Psoas muscle (tissue), 7 donors: ENCODE measurements at regions not wholly inside any gene's neighbourhood (a gene's known extent, or its start where the extent isn't known, plus 50 kb on each side); places are given as distances from the start of the nearest gene placed in this dataset.

ENCODE experiments used
- ATAC-seq, 4 donors: fragments of 200-7000 bp; cut with Tn5 transposase; one replicate each; pipeline ENCODE4 v1.9.1; 2020; ENCODE audit warnings: moderate library complexity in 3 of 4, mild to moderate bottlenecking in 2 of 4
- DNase-seq, 2 donors: peaks; one replicate each; pipeline ENCODE4 v3.0.0-alpha.2; 2020
- H3K27ac ChIP-seq: fragments of 200-600 bp; one replicate; pipeline ENCODE4 v1.8.0; 2022
- H3K27me3 ChIP-seq, 3 donors: fragments of 200-600 bp in 1 of 3; one replicate each; pipeline versions ENCODE4 v1.6.1 to v1.8.0; 2013 to 2022; ENCODE audit warnings: low read length in 2 of 3, mild to moderate bottlenecking in 2 of 3, moderate library complexity in 1 of 3; ENCODE audit not compliant: insufficient read depth in 3 of 3
- H3K36me3 ChIP-seq, 2 donors: fragments of 200-600 bp in 1 of 2; one replicate each; pipeline versions ENCODE4 v1.6.1 to v1.8.0; 2013 to 2022; ENCODE audit warnings: low read depth in 1 of 2, mild to moderate bottlenecking in 1 of 2, moderate library complexity in 1 of 2; ENCODE audit not compliant: insufficient read depth in 1 of 2
- H3K4me1 ChIP-seq: fragments of 200-600 bp; one replicate; pipeline ENCODE4 v1.8.0; 2022
- H3K4me3 ChIP-seq: fragments of 200-600 bp; one replicate; pipeline ENCODE4 v1.8.0; 2022; ENCODE audit warnings: mild to moderate bottlenecking
- H3K9me3 ChIP-seq: fragments of 200-600 bp; one replicate; pipeline ENCODE4 v1.8.0; 2022
- CTCF ChIP-seq: fragments of 200-600 bp; IDR thresholded peaks from one replicate; pipeline ENCODE4 v1.8.0; 2022; ENCODE audit warnings: antibody characterized with exemption
- WGBS, 3 donors: extraction: QIAGEN DNeasy Blood & Tissue Kit; methylation state at CpG; one replicate each; pipeline versions ENCODE4 v1.1.6 to v1.1.7; 2013; 5-methylcytosine and 5-hydroxymethylcytosine counted together
- intact Hi-C, 2 donors: fragments of 100-400 bp; cut with DNase I; formaldehyde crosslinking; loops; one replicate each; pipeline versions ENCODE4 v1.11.0 to v1.14.2; 2022
- donor health status: healthy with polysubstance abuse.
- donor health status: DM: no; HTN: no; CAD: no; lungs with moderate emphysema.
- donor health status: Bipolar disorder and iron deficiency.
- donor health status: healthy.
- donor health status: DM: yes; HTN: yes; CAD: no.
- donor health status: DM: no; HTN: no; CAD: no.
- donor health status: DM: yes; HTN: yes; CAD: no.

DNA sequence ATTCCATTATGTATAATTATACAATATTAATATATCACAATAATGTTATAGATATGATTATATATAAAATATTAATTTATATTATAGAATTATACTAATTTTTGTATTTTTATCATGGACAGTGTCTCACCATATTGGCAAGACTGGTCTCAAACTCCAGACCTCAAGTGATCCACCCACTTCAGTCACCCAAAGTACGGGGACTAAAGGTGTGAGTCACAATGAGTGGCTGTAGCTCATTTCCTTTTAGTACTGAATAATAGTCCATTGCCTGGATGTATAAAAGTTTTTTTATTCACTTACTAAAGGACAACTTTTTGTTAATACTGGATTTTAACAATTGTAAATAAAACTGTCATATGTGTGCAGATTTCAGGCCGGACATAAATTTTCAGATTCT is 417.6 kb upstream of the LINC00305 start:
- Histone ChIP-seq H3K36me3 (no peaks in the 10 kb centered on the region), H3K27me3 (no peaks in the 10 kb centered on the region), H3K4me3 (no peak overlapping the region), H3K4me1 (no peaks in the 10 kb centered on the region), H3K9me3 (no peaks in the 10 kb centered on the region), H3K27ac (no peak overlapping the region)
- TF ChIP-seq CTCF = no peak
- 85 to 88% (median 87%) methylated on average over 2 of the region's 2 CpGs for WGBS, 3 donors
- intact Hi-C loops = no loop called here
- no peak for DNase-seq
- no peak for ATAC-seq

- DNase-seq = no peak
- no peaks in the 10 kb centered on the region for H3K36me3 ChIP-seq
- no peak for ATAC-seq
- H3K27me3 ChIP-seq = no peaks in the 10 kb centered on the region
- H3K9me3 ChIP-seq = no peaks in the 10 kb centered on the region
- H3K4me1 ChIP-seq = no peaks in the 10 kb centered on the region
- intact Hi-C loops = no loop called here
- no peak overlapping the region for H3K27ac ChIP-seq
- H3K4me3 ChIP-seq = no peak overlapping the region
- no peak for TF ChIP-seq CTCF
These were observed 413.8 kb upstream of the LINC00305 start for GRCh38 chr18:64562651-64563050.

- intact Hi-C loops = no loop called here
- Histone ChIP-seq H3K4me3 (no peak overlapping the region), H3K27me3 (no peaks in the 10 kb centered on the region), H3K27ac (no peak overlapping the region), H3K4me1 (no peaks in the 10 kb centered on the region), H3K9me3 (no peaks in the 10 kb centered on the region), H3K36me3 (no peaks in the 10 kb centered on the region)
- no peak for TF ChIP-seq CTCF
- 74 to 95% (median 74%) methylated on average over 4 of the region's 4 CpGs for WGBS, 3 donors
- no peak for DNase-seq
- ATAC-seq = no peak
These were observed 397.6 kb upstream of the LINC00305 start for GRCh38 chr18:64546451-64546850.

DNA sequence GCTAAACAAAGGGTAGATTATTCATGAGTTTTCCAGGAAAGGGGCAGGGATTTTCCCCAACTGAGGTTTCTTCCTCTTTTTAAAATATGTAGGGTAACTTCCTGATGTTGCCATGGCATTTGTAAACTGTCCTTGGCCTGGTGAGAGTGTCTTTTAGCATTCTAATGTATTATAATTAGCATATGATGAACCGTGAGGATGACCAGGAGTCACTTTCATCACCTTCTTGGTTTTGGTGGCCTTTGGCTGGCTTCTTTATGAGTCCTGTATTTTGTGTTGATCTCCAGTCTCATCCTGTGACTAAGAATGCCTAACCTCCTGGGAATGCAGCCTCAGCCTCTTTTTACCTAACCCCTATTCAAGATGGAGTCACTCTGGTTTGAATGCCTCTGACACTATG is 391.0 kb upstream of the LINC00305 start:
- no peak overlapping the region for H3K27ac ChIP-seq
- DNase-seq = no peak
- no peak overlapping the region for H3K4me3 ChIP-seq
- intact Hi-C loops = no loop called here
- no peak for ATAC-seq
- 54 to 83% (median 69%) methylated on average over 1 of the region's 1 CpG for WGBS, 3 donors
- no peaks in the 10 kb centered on the region for H3K4me1 ChIP-seq
- no peaks in the 10 kb centered on the region for H3K36me3 ChIP-seq
- no peaks in the 10 kb centered on the region for H3K27me3 ChIP-seq
- TF ChIP-seq CTCF = no peak
- H3K9me3 ChIP-seq = no peaks in the 10 kb centered on the region

DNA sequence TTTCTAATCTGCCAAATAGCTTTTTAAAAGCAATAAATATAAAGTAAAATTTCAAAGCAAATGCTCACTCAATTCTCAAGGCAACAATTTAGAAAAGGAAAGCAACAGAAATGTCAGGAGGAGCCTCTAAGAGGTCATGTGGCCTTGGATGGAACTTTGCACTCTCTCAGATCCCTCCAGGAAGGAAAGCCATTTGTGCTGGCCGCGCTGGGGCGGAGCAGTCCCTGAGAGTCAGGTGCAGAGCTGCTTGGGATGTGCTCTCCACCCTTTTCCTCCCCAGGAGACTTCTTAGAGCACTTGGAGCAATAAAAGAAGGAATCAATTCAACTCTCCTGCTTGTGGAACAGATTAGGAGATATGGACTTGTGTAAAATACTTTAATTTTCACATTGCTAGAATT is 379.8 kb upstream of the LINC00305 start:
- no peaks in the 10 kb centered on the region for H3K9me3 ChIP-seq
- ATAC-seq (no peak), DNase-seq (no peak)
- no peaks in the 10 kb centered on the region for H3K36me3 ChIP-seq
- no peak overlapping the region for H3K4me3 ChIP-seq
- no peaks in the 10 kb centered on the region for H3K4me1 ChIP-seq
- no peaks in the 10 kb centered on the region for H3K27me3 ChIP-seq
- TF ChIP-seq CTCF = no peak
- 54 to 74% (median 66%) methylated on average over 3 of the region's 3 CpGs for WGBS, 3 donors
- no peak overlapping the region for H3K27ac ChIP-seq
- intact Hi-C loops = no loop called here
